ENCODE measurements at regions not wholly inside any gene's neighbourhood (a gene's known extent, or its start where the extent isn't known, plus 50 kb on each side); places are given as distances from the start of the nearest gene placed in this dataset.

DNA sequence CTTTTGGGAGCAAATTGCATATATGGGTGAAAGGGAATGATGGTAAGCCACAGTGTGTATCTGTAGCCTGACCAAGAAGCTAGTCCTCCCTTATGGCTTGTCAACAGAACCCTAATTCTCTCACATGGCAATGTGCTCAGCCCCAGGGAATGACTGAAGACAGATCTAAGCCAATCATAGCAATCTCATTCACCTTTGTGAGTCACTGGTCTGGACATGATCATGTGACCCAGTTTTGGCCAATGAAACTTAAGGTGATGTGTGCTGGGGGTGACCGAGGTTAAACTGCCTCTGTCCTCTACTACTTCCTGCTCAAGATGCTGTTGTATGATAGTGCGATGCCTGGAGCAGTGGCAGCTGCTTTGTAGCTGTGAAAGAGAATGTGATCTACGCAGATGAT lies 491.2 kb upstream of the HS6ST1 start:
- TF ChIP-seq, protein P1, sequence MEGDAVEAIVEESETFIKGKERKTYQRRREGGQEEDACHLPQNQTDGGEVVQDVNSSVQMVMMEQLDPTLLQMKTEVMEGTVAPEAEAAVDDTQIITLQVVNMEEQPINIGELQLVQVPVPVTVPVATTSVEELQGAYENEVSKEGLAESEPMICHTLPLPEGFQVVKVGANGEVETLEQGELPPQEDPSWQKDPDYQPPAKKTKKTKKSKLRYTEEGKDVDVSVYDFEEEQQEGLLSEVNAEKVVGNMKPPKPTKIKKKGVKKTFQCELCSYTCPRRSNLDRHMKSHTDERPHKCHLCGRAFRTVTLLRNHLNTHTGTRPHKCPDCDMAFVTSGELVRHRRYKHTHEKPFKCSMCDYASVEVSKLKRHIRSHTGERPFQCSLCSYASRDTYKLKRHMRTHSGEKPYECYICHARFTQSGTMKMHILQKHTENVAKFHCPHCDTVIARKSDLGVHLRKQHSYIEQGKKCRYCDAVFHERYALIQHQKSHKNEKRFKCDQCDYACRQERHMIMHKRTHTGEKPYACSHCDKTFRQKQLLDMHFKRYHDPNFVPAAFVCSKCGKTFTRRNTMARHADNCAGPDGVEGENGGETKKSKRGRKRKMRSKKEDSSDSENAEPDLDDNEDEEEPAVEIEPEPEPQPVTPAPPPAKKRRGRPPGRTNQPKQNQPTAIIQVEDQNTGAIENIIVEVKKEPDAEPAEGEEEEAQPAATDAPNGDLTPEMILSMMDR (IDR thresholded peaks at IDR 0.05) = no peak
- no peak overlapping the region for H3K27ac ChIP-seq
- no peaks in the 10 kb centered on the region for H3K4me1 ChIP-seq (ENCODE audit: control insufficient read depth in 1 of 2, insufficient read depth in 1 of 2, low read depth in 1 of 2, low read length in 1 of 2)
- H3K4me3 ChIP-seq (ENCODE audit: low read depth in 1 of 2, low read length in 1 of 2) = no peak overlapping the region
- H3K9me3 ChIP-seq = no peaks in the 10 kb centered on the region
- H3K27me3 ChIP-seq = no peaks in the 10 kb centered on the region
- no peaks in the 10 kb centered on the region for H3K36me3 ChIP-seq

GRCh38 chr2:128812183-128812940 lies 493.7 kb upstream of the HS6ST1 start:
- Histone ChIP-seq H3K27ac (no peak overlapping the region), H3K4me1 (ENCODE audit: control insufficient read depth in 1 of 2, insufficient read depth in 1 of 2, low read depth in 1 of 2, low read length in 1 of 2) (no peaks in the 10 kb centered on the region), H3K4me3 (ENCODE audit: low read depth in 1 of 2, low read length in 1 of 2) (no peak overlapping the region), H3K9me3 (no peaks in the 10 kb centered on the region), H3K27me3 (no peaks in the 10 kb centered on the region), H3K36me3 (no peaks in the 10 kb centered on the region)
- TF ChIP-seq, protein P1 (IDR thresholded peaks at IDR 0.05) = no peak

- Histone ChIP-seq H3K4me1 (ENCODE audit: control insufficient read depth in 1 of 2, insufficient read depth in 1 of 2, low read depth in 1 of 2, low read length in 1 of 2) (no peaks in the 10 kb centered on the region), H3K4me3 (ENCODE audit: low read depth in 1 of 2, low read length in 1 of 2) (no peak overlapping the region), H3K36me3 (no peaks in the 10 kb centered on the region), H3K9me3 (no peaks in the 10 kb centered on the region), H3K27ac (no peak overlapping the region), H3K27me3 (no peaks in the 10 kb centered on the region)
- TF ChIP-seq, protein P1 (IDR thresholded peaks at IDR 0.05) = no peak
Observed at GRCh38 chr2:128813352-128814034, 494.8 kb upstream of the HS6ST1 start.

DNA sequence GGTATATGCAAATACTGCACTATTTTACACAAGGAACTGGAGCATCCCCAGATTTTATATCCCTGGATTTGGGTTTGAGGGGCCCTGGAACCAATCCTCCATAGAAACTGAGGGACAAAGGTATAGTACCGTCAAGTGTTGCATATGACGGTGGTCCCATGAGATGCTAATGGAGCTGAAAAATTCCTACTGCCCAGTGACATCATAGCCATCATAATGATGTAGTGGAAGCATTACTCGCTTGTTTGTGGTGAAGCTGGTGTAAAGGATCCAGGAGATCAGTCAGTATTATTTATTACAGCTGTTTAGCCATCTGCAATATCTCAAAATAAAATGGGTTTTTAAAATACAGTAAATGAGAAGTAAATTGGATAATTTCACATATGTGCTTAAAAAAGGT lies 496.6 kb upstream of the HS6ST1 start:
- TF ChIP-seq, protein P1 (IDR thresholded peaks at IDR 0.05) = no peak
- no peak overlapping the region for H3K27ac ChIP-seq
- no peaks in the 10 kb centered on the region for H3K36me3 ChIP-seq
- no peaks in the 10 kb centered on the region for H3K9me3 ChIP-seq
- no peak overlapping the region for H3K4me3 ChIP-seq (ENCODE audit: low read depth in 1 of 2, low read length in 1 of 2)
- H3K27me3 ChIP-seq = no peaks in the 10 kb centered on the region
- no peaks in the 10 kb centered on the region for H3K4me1 ChIP-seq (ENCODE audit: control insufficient read depth in 1 of 2, insufficient read depth in 1 of 2, low read depth in 1 of 2, low read length in 1 of 2)

DNA sequence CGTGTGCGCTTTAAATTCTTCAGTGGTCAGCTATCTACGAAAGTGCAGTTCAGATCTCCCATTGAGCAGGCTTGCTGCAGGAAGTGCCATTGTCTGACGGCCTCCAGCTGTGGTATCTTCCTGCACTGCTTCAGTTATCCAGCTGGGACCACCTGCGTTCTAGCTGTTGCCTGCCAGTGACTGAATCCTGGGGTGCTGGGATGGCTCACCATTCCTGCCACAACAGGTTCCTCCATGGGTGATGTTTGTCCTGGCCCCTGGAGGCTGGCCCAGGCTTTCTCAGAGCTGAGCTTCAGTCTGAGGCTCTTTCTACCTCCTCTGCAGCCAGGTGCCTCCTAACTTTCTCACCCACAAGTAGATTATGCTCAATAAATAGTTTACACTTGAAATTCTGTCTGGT lies 498.5 kb upstream of the HS6ST1 start:
- TF ChIP-seq, protein P1 (IDR thresholded peaks at IDR 0.05) = no peak
- no peak overlapping the region for H3K27ac ChIP-seq
- no peaks in the 10 kb centered on the region for H3K27me3 ChIP-seq
- H3K4me1 ChIP-seq (ENCODE audit: control insufficient read depth in 1 of 2, insufficient read depth in 1 of 2, low read depth in 1 of 2, low read length in 1 of 2) = no peaks in the 10 kb centered on the region
- no peak overlapping the region for H3K4me3 ChIP-seq (ENCODE audit: low read depth in 1 of 2, low read length in 1 of 2)
- no peaks in the 10 kb centered on the region for H3K9me3 ChIP-seq
- H3K36me3 ChIP-seq = no peaks in the 10 kb centered on the region
